ENCODE measurements at regions not wholly inside any gene's neighbourhood (a gene's known extent, or its start where the extent isn't known, plus 50 kb on each side); places are given as distances from the start of the nearest gene placed in this dataset.

- Histone ChIP-seq H3K9me3 (no peaks in the 10 kb centered on the region), H3K36me3 (no peaks in the 10 kb centered on the region), H3K4me1 (no peaks in the 10 kb centered on the region), H3K27me3 (no peaks in the 10 kb centered on the region), H3K4me3 (no peak overlapping the region), H3K27ac (no peak overlapping the region)
- TF ChIP-seq POLR2A (IDR thresholded peaks at IDR 0.05), result no peak
- no peak for TF ChIP-seq CTCF (IDR thresholded peaks at IDR 0.05)
- DNase-seq, result no peak
- intact Hi-C loops (cut with DNase I; ENCODE audit: low total_unique reads), result no loop called here
Measured at GRCh38 chrX:15128861-15129260, 141.0 kb downstream of the ASB9 start.

DNA sequence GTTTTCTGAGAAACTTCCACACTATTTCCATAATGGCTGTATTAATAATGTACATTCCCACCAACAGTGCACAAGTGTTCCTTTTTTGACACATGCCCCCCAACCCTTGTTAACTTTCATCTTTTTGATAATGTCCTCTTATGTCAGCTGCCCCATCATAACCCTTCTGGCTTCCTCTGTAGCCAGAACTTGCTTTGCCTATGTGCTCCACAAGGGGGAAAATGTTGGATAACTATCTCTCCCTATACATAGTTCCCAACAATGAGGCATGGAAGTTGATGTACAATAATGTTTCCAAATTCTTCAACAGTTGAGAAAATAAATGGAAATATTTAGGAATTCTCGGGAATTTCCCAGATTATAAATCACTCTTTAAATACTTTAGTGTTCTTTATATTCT lies 142.9 kb downstream of the ASB9 start:
- TF ChIP-seq CTCF (IDR thresholded peaks at IDR 0.05), result no peak
- no peak for TF ChIP-seq POLR2A (IDR thresholded peaks at IDR 0.05)
- intact Hi-C loops (cut with DNase I; ENCODE audit: low total_unique reads), result no loop called here
- Histone ChIP-seq H3K9me3 (no peaks in the 10 kb centered on the region), H3K4me1 (no peaks in the 10 kb centered on the region), H3K27me3 (no peaks in the 10 kb centered on the region), H3K27ac (no peak overlapping the region), H3K36me3 (no peaks in the 10 kb centered on the region), H3K4me3 (no peak overlapping the region)
- DNase-seq, result no peak

- H3K27me3 ChIP-seq, result no peaks in the 10 kb centered on the region
- H3K4me1 ChIP-seq, result no peaks in the 10 kb centered on the region
- TF ChIP-seq CTCF (IDR thresholded peaks at IDR 0.05) (no peak), POLR2A (IDR thresholded peaks at IDR 0.05) (no peak)
- DNase-seq, result no peak
- H3K4me3 ChIP-seq, result no peak overlapping the region
- no peaks in the 10 kb centered on the region for H3K9me3 ChIP-seq
- intact Hi-C loops (cut with DNase I; ENCODE audit: low total_unique reads), result no loop called here
- no peaks in the 10 kb centered on the region for H3K36me3 ChIP-seq
- H3K27ac ChIP-seq, result no peak overlapping the region
Measured at GRCh38 chrX:15116900-15117299, 153.0 kb downstream of the ASB9 start.

DNA sequence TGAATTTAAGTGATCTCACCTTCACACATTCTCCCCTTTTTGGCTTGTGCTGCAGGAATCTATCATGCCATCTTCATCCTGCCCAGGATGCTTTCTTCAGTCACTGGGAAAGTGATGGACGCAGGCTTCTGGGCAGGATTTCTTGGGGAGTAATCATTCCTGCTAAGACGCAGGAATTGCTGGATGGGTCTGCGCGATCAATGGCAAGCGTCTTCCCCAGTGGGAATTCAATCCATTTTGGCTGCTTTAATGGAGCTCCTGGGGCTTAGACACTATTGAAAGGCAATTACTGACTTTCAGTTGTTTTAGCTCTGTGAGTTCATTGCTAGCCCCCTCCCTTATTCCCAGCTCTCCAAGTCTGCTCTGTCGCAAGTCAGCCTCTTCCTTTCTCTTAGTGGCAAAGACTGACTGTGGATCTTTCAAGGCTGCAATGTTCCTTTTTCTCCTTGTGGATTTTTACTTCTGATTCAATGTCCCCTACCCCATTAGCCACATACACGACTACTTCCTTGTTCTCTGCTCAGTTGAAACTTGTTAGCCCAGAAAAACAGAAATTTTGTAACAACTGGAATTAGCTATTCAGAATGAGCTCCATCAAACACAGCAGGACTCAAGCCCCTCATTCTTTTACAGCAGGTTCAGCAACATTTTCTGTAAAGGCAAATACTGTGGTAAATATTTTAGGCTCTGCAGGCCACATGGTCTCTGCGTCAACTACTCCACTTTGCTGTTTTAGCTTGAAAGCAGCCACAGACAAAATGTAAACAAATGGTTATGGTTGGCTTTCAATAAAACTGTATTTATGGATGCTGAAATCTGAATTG lies 154.9 kb downstream of the ASB9 start:
- Histone ChIP-seq H3K9me3 (no peaks in the 10 kb centered on the region), H3K27ac (no peak overlapping the region), H3K4me1 (no peaks in the 10 kb centered on the region), H3K36me3 (no peaks in the 10 kb centered on the region), H3K4me3 (no peak overlapping the region), H3K27me3 (no peaks in the 10 kb centered on the region)
- intact Hi-C loops (cut with DNase I; ENCODE audit: low total_unique reads), result no loop called here
- TF ChIP-seq CTCF (IDR thresholded peaks at IDR 0.05), result no peak
- TF ChIP-seq POLR2A (IDR thresholded peaks at IDR 0.05), result no peak
- no peak for DNase-seq

DNA sequence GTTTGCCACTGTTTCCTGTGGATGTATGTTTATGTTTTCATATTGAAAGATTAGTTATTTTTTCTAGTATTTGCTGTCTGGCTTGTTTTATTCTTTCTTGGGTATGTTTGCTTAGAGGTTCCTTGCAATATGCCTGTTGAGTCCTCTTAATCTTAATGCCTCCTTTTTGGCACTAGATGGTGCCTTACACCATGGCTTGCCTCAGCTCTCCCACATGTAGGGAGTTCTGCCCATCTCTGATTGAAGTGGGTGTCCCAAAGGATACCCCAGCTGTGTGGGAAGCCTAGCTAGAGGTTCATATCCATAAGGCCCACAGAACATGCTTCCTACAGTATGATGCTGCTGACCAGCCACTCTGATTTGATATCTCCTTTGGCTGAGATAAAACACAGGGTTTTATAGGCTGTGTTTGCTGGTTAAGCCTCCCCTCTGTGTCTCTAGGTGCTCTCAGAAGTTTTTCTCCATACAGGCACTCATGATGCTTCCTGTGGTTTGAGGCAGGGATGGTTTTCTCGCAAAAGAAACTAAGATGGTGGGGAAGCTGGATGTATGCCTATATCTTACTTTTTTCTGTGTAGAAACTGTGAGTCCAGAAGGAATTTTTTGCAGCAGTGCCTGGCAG lies 162.4 kb downstream of the ASB9 start:
- H3K27ac ChIP-seq, result no peak overlapping the region
- H3K4me3 ChIP-seq, result no peak overlapping the region
- intact Hi-C loops (cut with DNase I; ENCODE audit: low total_unique reads), result no loop called here
- H3K9me3 ChIP-seq, result no peaks in the 10 kb centered on the region
- TF ChIP-seq POLR2A (IDR thresholded peaks at IDR 0.05), result no peak
- TF ChIP-seq CTCF (IDR thresholded peaks at IDR 0.05), result no peak
- no peak for DNase-seq
- H3K27me3 ChIP-seq, result no peaks in the 10 kb centered on the region
- H3K36me3 ChIP-seq, result no peaks in the 10 kb centered on the region
- H3K4me1 ChIP-seq, result no peaks in the 10 kb centered on the region
